WTC11 (cell line): ENCODE measurements at regions not wholly inside any gene's neighbourhood (a gene's known extent, or its start where the extent isn't known, plus 50 kb on each side); places are given as distances from the start of the nearest gene placed in this dataset.

Source experiments
- ATF3 ChIP-seq: sonication (generic); formaldehyde crosslinking; conservative IDR thresholded peaks from 2 replicates; pipeline ENCODE4 v1.8.1; 2022; ENCODE audit warnings: mild to moderate bottlenecking, missing genetic modification reagents
- CTCF ChIP-seq: fragments of 200-600 bp; IDR thresholded peaks from 2 replicates; pipeline ENCODE4 v1.8.0; 2022; ENCODE audit warnings: antibody characterized with exemption
- MAX ChIP-seq: sonication (generic); formaldehyde crosslinking; IDR thresholded peaks from 2 replicates; pipeline ENCODE4 v1.8.0; 2022; ENCODE audit warnings: mild to moderate bottlenecking, missing genetic modification reagents
- SMAD3 ChIP-seq: sonication (generic); formaldehyde crosslinking; IDR thresholded peaks from 2 replicates; pipeline ENCODE4 v1.8.0; 2022; ENCODE audit warnings: missing genetic modification reagents, mild to moderate bottlenecking, borderline replicate concordance
- ZNF232 ChIP-seq: sonication (generic); formaldehyde crosslinking; IDR thresholded peaks from 2 replicates; pipeline ENCODE4 v1.8.0; 2022; ENCODE audit warnings: mild to moderate bottlenecking, missing genetic modification reagents

GRCh38 chr13:47433461-47434005, 536.7 kb upstream of the HTR2A start:
- TF ChIP-seq ATF3 (CRISPR knock-in tag) (no peak), CTCF (no peak), ZNF232 (CRISPR knock-in tag) (no peak), MAX (no peak), SMAD3 (CRISPR knock-in tag) (no peak)
